HG03432 (cell line): ENCODE measurements at regions not wholly inside any gene's neighbourhood (a gene's known extent, or its start where the extent isn't known, plus 50 kb on each side); places are given as distances from the start of the nearest gene placed in this dataset.
"Not testable (repeated sequence)": the region's sequence is repeated elsewhere in the genome, so short reads cannot be mapped to it uniquely, and the experiment has no call there.

Source experiments
- ATAC-seq: cut with Tn5 transposase; IDR thresholded peaks from one replicate; pipeline ENCODE4 v1.9.1; 2021; ENCODE audit warnings: mild to moderate bottlenecking, moderate library complexity; ENCODE audit not compliant: unreplicated experiment

DNA sequence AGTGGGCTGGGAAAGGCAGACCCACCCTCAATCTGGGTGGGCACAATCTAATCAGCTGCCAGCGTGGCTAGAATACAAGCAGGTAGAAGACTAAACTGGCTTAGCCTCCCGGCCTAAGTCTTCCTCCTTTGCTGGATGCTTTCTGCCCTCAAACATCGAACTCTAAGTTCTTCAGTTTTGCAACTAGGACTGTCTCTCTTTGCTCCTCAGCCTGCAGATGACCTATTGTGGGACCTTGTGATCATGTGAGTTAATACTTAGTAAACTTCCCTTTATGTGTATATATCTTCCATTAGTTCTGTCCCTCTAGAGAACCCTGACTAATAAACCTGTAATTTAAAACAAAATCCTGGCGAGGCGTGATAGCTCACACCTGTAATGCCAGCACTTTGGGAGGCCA is 51.8 kb upstream of the SLC39A8 start:
- ATAC-seq = not testable (repeated sequence)

DNA sequence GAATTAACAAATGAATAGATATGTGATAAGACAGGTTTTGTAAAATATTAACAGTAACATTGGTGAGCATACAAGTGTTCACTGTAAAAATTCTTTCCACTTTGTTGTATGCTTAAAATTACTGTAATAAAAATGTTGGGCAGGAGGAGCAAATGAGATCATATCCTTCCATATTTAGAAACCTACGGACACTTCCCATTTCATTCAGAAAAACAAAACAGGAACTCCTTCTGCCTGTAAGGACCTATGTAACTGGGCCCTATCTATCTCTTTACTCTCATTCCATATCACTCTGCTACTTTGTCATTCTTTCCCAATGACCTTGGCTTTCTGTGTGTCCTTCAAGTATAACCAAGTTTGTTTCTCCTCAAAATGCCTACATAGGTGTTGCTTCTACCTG is 53.7 kb upstream of the SLC39A8 start:
- no peak for ATAC-seq

DNA sequence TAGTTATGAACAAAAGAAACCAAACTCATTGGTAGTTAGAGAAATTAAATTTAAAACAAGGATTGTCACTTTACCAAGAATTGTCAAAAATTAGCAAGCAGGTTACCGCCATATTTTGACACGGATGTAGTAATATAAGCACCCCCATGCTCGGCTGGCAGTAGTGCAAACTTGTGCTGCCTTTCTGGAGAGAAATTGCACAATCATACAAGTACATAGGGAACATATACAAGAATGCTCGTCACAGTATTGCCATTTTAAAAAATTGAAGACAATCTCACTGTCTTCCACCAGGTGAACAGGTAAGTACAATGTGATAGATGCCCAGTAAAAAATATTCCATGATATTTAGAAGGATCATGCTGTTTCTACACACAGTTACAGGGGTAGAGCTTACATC is 55.6 kb upstream of the SLC39A8 start:
- ATAC-seq = no peak

- no peak for ATAC-seq
Observed at GRCh38 chr4:102402223-102402622, 56.9 kb upstream of the SLC39A8 start.

DNA sequence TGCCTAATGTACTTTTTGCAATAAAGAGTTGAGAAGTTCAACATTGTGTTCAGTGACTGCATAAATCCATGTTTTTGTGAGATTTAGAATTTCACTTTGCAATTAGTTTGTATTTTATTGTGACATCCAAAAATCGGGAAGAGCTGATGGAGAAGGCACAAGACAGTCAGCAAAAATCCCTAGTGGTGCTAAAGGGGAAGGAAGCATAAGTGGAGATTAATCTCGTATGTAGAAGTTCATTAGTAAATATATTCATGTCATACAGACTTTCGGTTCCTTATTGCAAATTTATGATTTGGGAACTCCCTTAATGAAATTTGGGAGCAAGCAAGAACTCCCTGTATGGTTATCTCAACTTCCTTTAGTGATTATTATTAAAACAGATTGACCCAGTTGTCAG is 57.8 kb upstream of the SLC39A8 start:
- ATAC-seq = no peak

- no peak for ATAC-seq
Observed at GRCh38 chr4:102404431-102404969, 59.2 kb upstream of the SLC39A8 start.

DNA sequence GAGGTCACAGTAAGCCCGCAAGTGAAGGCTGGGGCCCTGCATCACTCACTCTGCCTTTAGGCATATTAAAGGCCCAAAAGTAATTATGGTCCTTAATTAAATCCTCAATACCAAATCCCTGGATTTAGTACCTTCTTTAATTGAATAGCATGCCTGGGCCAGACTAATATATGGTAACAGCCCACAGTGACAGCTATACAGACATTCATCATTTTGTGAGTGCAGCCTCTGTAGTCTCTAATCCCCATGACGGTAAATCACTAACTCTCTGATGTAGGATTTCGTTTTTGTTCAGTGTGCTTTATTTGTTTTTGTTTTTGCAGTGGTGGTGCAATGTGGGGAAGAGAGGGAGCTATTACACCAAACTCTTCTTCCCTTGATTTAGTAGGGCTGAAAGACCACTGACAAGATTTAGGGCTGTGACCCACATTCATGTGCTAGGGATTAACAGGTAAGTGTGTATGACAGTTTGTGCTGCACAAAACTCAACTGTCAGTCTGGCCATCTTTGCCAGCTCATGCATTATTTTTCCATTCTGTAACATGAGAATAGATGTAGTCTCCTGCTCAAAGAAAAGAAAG is 60.6 kb upstream of the SLC39A8 start:
- no peak for ATAC-seq

DNA sequence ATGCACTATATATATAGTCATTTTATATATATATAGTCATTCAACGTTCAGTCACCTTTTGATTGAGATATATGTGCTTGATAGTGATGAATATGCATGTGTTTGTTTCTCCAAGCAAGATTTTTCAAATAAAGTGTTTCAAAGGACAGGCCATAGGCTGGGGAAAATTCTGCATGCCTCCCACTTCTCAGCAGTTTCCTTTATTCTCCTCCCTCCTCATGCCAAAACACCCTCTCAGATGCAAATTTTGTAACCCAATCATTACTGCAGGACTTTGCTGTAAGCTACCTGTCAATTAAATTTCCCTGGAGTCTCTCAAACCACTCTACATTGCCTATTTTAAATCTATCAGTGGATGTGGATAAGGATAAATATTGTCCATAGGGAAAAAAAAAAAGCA is 65.6 kb upstream of the SLC39A8 start:
- ATAC-seq = not testable (repeated sequence)

GRCh38 chr4:102411408-102411807 is 66.1 kb upstream of the SLC39A8 start:
- no peak for ATAC-seq

DNA sequence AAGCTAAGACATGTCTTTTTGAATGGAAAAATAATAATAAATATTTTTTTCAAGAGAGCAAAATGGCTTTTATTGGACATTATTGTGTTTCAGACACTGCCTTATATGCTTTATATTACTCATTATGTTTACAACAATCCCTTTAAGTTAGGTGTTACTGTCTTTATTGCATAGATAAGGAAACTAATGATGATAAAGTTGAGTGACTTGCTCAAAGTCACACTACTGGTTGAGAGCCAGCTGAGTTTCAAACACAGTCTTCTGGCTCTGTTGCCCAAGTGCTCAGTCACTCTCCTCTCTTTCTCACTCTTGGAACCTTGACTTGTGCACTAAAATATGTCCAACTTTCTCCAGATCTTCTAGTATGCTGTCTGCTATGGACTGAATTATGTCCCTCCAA is 71.5 kb upstream of the SLC39A8 start:
- no peak for ATAC-seq

DNA sequence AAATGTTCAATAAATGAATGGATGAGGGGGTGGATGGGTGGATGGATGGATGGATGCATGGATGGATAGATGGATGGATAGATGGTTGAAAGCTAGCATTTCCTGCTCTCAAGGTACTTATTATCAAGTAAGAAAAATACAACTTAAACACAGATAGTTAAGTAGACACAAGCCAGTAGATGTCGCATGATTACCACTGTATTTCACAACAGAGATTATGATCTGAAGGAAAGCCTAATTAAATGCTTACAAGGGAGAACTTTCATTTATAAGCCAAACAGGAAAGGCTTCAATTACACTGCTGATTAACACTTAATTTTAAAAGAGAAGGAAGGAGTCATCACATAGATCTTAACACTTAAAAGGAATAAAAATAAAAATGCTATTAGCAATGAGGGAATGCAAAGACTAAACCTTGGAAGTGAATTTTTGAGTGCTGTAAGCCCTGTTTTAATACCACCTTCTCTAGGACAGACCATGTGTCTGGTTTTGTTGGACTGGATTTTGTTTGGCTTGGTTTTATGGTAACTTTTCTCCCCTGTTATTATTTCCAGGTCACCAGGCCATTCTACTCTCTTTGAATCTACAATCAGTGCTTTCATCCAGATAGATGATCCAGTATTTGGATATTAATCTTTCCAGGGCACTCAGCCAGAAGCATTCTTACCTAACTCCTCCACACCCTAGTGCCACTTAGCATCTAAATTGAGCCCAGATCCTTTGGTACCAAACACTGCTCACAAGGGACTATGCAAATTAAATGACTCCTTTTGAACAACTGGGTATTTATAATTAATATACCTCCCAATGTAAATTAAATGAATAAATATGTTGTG is 75.5 kb upstream of the SLC39A8 start:
- ATAC-seq = no peak

- no peak for ATAC-seq
Observed at GRCh38 chr4:102422843-102423242, 77.6 kb upstream of the SLC39A8 start.

- ATAC-seq = no peak
Observed at GRCh38 chr4:102423375-102423774, 77.8 kb upstream of the NFKB1 start.

- ATAC-seq = no peak
Observed at GRCh38 chr4:102427371-102427998, 73.7 kb upstream of the NFKB1 start.

- no peak for ATAC-seq
Observed at GRCh38 chr4:102428122-102428521, 73.0 kb upstream of the NFKB1 start.

- no peak for ATAC-seq
Observed at GRCh38 chr4:102429553-102429952, 71.6 kb upstream of the NFKB1 start.

GRCh38 chr4:102430461-102430910 is 70.7 kb upstream of the NFKB1 start:
- no peak for ATAC-seq

GRCh38 chr4:102431608-102431961 is 69.6 kb upstream of the NFKB1 start:
- ATAC-seq = no peak

GRCh38 chr4:102437111-102437510 is 64.0 kb upstream of the NFKB1 start:
- ATAC-seq = no peak

- ATAC-seq = no peak
Observed at GRCh38 chr4:102438396-102439235, 62.5 kb upstream of the NFKB1 start.

GRCh38 chr4:102439236-102439614 is 61.9 kb upstream of the NFKB1 start:
- ATAC-seq = no peak
